ENCODE measurements at regions not wholly inside any gene's neighbourhood (a gene's known extent, or its start where the extent isn't known, plus 50 kb on each side); places are given as distances from the start of the nearest gene placed in this dataset.

- H3K27me3 ChIP-seq (ENCODE audit: insufficient read depth), result no peaks in the 10 kb centered on the region
- H3K27ac ChIP-seq (ENCODE audit: low read depth), result no peak overlapping the region
- Mint-ChIP-seq H3K27me3 (ENCODE audit: insufficient read depth, low read depth, poor library complexity) (peaks cover 5% of the 10 kb centered on the region), H3K36me3 (ENCODE audit: low read depth) (peaks cover 6% of the 10 kb centered on the region), H3K4me1 (no peaks in the 10 kb centered on the region; the same call in 2 of the 3 replicates), H3K27ac (no peak overlapping the region), H3K4me3 (no peak overlapping the region), H3K9me3 (no peaks in the 10 kb centered on the region)
- ATAC-seq (no peak), DNase-seq (ENCODE audit: low spot score) (no peak)
- no peak overlapping the region for H2AFZ ChIP-seq
- no peaks in the 10 kb centered on the region for H3K36me3 ChIP-seq (ENCODE audit: insufficient read depth)
- no peak overlapping the region for H3K4me2 ChIP-seq
- H3K4me3 ChIP-seq, result no peak overlapping the region
- no peaks in the 10 kb centered on the region for H3F3A ChIP-seq (replicated peaks; ENCODE audit: low read depth)
- H3K79me2 ChIP-seq (replicated peaks; ENCODE audit: insufficient read depth), result no peaks in the 10 kb centered on the region
- H4K20me1 ChIP-seq (replicated peaks; ENCODE audit: insufficient read depth), result no peaks in the 10 kb centered on the region
- H3K4me1 ChIP-seq (ENCODE audit: insufficient read depth), result peaks cover 6% of the 10 kb centered on the region; the same call in 1 of the 2 replicates
- peaks cover 22% of the 10 kb centered on the region; the same call in 1 of the 2 replicates for H3K9me2 ChIP-seq (ENCODE audit: insufficient read depth)
- TF ChIP-seq CTCF (conservative IDR thresholded peaks at IDR 0.05; ENCODE audit: low read depth in 2 of 2) (no peak), ZNF114 (CRISPR knock-in tag; IDR thresholded peaks at IDR 0.05) (no peak), NANOG (IDR thresholded peaks at IDR 0.05; ENCODE audit: borderline replicate concordance) (no peak), STAT1 (IDR thresholded peaks at IDR 0.05; ENCODE audit: unreplicated experiment) (no peak)
Measured at GRCh38 chr15:27696530-27696929, 402.6 kb downstream of the OCA2 start.

DNA sequence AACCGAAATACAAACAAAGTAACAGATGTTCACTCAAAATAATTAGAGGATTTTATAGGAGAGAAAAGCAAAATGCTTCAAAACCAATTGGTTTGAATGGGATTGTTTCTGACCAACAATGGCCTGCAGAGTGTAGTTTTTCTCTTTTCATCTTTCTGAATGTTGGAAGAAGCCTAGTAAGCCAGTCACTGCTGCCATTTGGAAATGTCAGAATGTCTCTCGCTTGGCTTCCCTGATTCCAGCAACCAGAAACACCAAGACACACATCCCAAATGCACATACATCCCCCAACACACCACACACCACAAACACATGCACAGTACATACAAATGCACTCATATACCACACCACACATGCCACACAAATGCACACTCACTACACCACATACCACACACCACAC is 403.4 kb downstream of the OCA2 start:
- no peaks in the 10 kb centered on the region for H4K20me1 ChIP-seq (replicated peaks; ENCODE audit: insufficient read depth)
- Mint-ChIP-seq H3K27ac (no peak overlapping the region), H3K4me1 (no peaks in the 10 kb centered on the region; the same call in 2 of the 3 replicates), H3K9me3 (no peaks in the 10 kb centered on the region), H3K27me3 (ENCODE audit: insufficient read depth, low read depth, poor library complexity) (peaks cover 5% of the 10 kb centered on the region), H3K4me3 (no peak overlapping the region), H3K36me3 (ENCODE audit: low read depth) (peaks cover 6% of the 10 kb centered on the region)
- no peaks in the 10 kb centered on the region for H3K36me3 ChIP-seq (ENCODE audit: insufficient read depth)
- H3K27ac ChIP-seq (ENCODE audit: low read depth), result no peak overlapping the region
- DNase-seq (ENCODE audit: low spot score) (no peak), ATAC-seq (no peak)
- H3K4me2 ChIP-seq, result no peak overlapping the region
- no peaks in the 10 kb centered on the region for H3F3A ChIP-seq (replicated peaks; ENCODE audit: low read depth)
- peaks cover 6% of the 10 kb centered on the region; the same call in 1 of the 2 replicates for H3K4me1 ChIP-seq (ENCODE audit: insufficient read depth)
- TF ChIP-seq, protein P1, sequence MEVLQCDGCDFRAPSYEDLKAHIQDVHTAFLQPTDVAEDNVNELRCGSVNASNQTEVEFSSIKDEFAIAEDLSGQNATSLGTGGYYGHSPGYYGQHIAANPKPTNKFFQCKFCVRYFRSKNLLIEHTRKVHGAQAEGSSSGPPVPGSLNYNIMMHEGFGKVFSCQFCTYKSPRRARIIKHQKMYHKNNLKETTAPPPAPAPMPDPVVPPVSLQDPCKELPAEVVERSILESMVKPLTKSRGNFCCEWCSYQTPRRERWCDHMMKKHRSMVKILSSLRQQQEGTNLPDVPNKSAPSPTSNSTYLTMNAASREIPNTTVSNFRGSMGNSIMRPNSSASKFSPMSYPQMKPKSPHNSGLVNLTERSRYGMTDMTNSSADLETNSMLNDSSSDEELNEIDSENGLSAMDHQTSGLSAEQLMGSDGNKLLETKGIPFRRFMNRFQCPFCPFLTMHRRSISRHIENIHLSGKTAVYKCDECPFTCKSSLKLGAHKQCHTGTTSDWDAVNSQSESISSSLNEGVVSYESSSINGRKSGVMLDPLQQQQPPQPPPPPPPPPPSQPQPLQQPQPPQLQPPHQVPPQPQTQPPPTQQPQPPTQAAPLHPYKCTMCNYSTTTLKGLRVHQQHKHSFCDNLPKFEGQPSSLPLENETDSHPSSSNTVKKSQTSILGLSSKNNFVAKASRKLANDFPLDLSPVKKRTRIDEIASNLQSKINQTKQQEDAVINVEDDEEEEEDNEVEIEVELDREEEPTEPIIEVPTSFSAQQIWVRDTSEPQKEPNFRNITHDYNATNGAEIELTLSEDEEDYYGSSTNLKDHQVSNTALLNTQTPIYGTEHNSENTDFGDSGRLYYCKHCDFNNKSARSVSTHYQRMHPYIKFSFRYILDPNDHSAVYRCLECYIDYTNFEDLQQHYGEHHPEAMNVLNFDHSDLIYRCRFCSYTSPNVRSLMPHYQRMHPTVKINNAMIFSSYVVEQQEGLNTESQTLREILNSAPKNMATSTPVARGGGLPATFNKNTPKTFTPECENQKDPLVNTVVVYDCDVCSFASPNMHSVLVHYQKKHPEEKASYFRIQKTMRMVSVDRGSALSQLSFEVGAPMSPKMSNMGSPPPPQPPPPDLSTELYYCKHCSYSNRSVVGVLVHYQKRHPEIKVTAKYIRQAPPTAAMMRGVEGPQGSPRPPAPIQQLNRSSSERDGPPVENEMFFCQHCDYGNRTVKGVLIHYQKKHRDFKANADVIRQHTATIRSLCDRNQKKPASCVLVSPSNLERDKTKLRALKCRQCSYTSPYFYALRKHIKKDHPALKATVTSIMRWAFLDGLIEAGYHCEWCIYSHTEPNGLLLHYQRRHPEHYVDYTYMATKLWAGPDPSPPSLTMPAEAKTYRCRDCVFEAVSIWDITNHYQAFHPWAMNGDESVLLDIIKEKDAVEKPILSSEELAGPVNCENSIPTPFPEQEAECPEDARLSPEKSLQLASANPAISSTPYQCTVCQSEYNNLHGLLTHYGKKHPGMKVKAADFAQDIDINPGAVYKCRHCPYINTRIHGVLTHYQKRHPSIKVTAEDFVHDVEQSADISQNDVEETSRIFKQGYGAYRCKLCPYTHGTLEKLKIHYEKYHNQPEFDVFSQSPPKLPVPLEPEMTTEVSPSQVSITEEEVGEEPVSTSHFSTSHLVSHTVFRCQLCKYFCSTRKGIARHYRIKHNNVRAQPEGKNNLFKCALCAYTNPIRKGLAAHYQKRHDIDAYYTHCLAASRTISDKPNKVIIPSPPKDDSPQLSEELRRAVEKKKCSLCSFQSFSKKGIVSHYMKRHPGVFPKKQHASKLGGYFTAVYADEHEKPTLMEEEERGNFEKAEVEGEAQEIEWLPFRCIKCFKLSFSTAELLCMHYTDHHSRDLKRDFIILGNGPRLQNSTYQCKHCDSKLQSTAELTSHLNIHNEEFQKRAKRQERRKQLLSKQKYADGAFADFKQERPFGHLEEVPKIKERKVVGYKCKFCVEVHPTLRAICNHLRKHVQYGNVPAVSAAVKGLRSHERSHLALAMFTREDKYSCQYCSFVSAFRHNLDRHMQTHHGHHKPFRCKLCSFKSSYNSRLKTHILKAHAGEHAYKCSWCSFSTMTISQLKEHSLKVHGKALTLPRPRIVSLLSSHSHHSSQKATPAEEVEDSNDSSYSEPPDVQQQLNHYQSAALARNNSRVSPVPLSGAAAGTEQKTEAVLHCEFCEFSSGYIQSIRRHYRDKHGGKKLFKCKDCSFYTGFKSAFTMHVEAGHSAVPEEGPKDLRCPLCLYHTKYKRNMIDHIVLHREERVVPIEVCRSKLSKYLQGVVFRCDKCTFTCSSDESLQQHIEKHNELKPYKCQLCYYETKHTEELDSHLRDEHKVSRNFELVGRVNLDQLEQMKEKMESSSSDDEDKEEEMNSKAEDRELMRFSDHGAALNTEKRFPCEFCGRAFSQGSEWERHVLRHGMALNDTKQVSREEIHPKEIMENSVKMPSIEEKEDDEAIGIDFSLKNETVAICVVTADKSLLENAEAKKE (CRISPR knock-in tag; IDR thresholded peaks at IDR 0.05), result no peak
- TF ChIP-seq ZNF114 (CRISPR knock-in tag; IDR thresholded peaks at IDR 0.05) (no peak), NANOG (IDR thresholded peaks at IDR 0.05; ENCODE audit: borderline replicate concordance) (no peak)
- TF ChIP-seq, protein P2, sequence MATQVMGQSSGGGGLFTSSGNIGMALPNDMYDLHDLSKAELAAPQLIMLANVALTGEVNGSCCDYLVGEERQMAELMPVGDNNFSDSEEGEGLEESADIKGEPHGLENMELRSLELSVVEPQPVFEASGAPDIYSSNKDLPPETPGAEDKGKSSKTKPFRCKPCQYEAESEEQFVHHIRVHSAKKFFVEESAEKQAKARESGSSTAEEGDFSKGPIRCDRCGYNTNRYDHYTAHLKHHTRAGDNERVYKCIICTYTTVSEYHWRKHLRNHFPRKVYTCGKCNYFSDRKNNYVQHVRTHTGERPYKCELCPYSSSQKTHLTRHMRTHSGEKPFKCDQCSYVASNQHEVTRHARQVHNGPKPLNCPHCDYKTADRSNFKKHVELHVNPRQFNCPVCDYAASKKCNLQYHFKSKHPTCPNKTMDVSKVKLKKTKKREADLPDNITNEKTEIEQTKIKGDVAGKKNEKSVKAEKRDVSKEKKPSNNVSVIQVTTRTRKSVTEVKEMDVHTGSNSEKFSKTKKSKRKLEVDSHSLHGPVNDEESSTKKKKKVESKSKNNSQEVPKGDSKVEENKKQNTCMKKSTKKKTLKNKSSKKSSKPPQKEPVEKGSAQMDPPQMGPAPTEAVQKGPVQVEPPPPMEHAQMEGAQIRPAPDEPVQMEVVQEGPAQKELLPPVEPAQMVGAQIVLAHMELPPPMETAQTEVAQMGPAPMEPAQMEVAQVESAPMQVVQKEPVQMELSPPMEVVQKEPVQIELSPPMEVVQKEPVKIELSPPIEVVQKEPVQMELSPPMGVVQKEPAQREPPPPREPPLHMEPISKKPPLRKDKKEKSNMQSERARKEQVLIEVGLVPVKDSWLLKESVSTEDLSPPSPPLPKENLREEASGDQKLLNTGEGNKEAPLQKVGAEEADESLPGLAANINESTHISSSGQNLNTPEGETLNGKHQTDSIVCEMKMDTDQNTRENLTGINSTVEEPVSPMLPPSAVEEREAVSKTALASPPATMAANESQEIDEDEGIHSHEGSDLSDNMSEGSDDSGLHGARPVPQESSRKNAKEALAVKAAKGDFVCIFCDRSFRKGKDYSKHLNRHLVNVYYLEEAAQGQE (IDR thresholded peaks at IDR 0.05; ENCODE audit: unreplicated experiment), result no peak
- H3K9me2 ChIP-seq (ENCODE audit: insufficient read depth), result peaks cover 20% of the 10 kb centered on the region; the same call in 1 of the 2 replicates
- H3K4me3 ChIP-seq, result no peak overlapping the region
- peak overlapping the region; percentile 2; the same call in 1 of the 2 replicates for H2AFZ ChIP-seq
- H3K79me2 ChIP-seq (replicated peaks; ENCODE audit: insufficient read depth), result no peaks in the 10 kb centered on the region
- H3K27me3 ChIP-seq (ENCODE audit: insufficient read depth), result no peaks in the 10 kb centered on the region
